ENCODE measurements at regions not wholly inside any gene's neighbourhood (a gene's known extent, or its start where the extent isn't known, plus 50 kb on each side); places are given as distances from the start of the nearest gene placed in this dataset.

DNA sequence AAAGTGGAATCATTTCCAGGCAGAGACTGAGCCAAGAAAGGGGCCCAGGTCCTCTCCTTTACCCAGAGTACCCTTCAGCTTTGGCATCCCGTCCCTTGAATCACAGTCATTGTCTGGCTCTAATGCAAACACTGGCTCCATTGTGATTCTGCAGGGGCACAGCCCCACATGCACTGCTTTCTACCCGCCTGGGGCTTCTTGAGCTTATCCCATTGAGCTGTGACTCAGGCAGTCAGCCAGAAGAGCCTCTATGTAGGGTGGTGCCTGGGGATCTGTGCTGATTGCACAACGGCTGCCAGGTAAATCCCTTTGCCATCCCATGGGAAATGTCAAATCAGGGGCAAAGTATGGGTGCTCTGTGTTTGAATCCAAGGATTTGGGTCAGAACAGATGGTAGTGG, 88.9 kb downstream of the RASSF10 start:
- TF ChIP-seq, protein P1, sequence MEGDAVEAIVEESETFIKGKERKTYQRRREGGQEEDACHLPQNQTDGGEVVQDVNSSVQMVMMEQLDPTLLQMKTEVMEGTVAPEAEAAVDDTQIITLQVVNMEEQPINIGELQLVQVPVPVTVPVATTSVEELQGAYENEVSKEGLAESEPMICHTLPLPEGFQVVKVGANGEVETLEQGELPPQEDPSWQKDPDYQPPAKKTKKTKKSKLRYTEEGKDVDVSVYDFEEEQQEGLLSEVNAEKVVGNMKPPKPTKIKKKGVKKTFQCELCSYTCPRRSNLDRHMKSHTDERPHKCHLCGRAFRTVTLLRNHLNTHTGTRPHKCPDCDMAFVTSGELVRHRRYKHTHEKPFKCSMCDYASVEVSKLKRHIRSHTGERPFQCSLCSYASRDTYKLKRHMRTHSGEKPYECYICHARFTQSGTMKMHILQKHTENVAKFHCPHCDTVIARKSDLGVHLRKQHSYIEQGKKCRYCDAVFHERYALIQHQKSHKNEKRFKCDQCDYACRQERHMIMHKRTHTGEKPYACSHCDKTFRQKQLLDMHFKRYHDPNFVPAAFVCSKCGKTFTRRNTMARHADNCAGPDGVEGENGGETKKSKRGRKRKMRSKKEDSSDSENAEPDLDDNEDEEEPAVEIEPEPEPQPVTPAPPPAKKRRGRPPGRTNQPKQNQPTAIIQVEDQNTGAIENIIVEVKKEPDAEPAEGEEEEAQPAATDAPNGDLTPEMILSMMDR (IDR thresholded peaks at IDR 0.05; ENCODE audit: low read depth, low read length), result no peak
- H3K4me3 ChIP-seq (ENCODE audit: low read depth, low read length), result no peak overlapping the region

DNA sequence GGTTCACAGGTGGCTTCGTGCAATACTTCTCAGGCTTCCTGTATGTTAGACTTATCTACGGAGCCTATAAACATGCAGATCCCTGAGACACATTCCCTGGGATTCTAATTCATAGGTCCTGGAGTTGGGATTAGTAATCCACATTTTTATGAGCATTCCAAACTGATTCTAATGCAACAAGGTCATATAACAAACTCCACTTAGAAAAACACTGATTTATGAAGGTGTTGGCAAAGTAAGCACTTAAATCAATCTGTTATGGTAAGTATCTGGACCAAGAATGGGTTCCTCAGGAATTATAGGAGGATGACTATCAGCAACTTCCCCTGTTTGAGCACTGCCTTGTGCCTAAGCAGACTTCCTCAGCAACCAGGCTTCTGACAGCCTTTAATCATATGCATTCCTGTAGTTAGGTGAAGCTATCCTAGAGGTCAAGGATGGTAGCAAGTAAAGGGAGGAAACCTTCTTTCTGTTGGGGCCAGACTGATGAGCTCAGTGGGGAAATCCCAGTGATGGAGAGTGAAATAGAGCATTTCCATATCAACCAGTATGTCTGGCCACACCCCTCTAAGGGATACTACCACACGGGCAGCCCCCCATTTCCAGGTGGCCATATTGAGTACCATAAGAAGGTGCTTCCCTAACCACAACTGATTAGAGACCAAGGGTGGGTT, 89.6 kb downstream of the RASSF10 start:
- H3K4me3 ChIP-seq (ENCODE audit: low read depth, low read length), result no peak overlapping the region
- TF ChIP-seq, protein P1 (IDR thresholded peaks at IDR 0.05; ENCODE audit: low read depth, low read length), result no peak

DNA sequence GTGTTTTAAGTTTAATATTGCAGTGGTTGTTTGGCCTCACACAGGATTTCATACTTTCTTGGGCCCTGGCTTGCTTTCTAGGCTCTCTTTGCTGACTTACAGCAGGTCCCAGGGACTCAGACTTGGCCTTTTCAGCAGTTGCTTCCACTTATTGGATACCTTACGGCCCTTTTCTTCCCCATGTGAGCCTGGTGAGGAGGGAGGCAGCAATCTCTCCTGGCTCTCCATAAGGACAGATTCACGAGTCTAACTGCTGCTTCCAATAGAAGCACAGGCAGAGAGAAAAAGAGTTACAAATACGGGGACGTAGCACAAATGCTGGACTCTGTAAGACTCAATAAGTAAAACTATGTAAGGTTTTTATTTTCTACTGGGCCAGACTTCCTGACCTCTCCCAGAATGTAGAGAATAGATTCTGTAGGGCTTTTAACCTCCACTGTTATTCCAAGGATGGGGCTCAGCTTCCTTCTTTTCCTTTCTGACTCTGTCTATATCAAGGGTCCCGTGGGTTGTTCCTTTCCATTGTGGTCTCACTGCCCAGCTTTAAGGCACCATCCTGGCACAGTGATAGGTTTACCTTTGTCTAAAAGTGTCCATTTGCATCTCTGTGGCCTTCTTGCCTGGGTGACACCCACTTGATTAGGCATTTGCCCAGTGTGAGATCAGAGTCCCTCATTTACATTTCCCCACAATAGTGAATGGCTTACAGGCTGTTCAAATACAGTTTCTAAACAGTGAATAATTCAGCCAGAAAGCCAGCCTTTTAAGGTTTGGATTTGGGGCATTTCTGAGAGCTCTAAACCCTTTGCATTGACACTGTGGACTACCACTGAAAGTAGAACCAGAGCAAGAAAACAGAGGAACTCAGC, 92.8 kb downstream of the RASSF10 start:
- TF ChIP-seq, protein P1 (IDR thresholded peaks at IDR 0.05; ENCODE audit: low read depth, low read length), result no peak
- H3K4me3 ChIP-seq (ENCODE audit: low read depth, low read length), result no peak overlapping the region

DNA sequence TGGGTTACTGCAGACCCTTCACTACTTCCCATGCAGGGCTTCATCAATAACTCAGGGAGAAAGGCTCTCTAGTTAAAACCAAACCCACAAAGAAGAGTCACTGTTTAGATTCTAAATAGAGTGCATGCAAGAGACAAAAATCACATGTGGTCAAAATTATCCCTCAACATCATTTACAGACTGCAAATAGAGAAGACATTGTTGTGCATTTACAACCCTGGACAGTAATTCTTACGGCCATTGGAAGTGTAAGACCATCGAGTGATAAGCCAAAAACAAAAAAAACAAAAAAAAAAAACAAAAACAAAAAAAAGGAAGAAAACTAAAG, 93.4 kb downstream of the RASSF10 start:
- no peak overlapping the region for H3K4me3 ChIP-seq (ENCODE audit: low read depth, low read length)
- TF ChIP-seq, protein P1 (IDR thresholded peaks at IDR 0.05; ENCODE audit: low read depth, low read length), result no peak

DNA sequence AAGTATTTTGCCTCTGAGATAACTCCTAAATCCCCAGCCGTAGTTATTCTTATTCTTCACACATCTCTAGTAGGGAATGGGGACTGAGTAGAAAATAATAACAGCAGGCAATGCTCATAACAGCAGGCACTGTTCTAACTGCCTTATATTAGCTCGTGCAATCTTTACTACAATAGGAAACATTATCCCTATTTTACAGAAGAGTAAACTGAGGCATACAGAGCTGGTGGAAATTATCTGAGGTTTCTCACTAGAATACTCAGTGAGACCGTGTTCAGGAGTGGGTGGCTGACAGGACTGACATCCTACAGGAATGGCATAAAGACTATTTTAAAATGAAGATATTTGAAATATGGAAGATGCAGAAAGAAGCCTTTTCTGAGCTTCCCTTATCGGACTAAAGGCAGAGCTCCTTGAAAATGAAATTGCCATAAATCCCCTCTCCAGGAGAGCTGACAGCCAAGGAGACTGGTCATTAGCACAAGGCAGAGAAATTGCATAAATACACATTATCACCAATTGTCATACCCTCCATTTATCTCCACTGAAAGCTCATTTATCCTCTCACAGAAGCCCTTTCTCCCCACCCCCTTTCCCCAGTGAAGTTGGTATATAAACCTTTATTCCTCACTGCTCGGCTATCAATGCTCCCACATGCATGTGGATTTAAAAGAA, 93.9 kb downstream of the RASSF10 start:
- H3K4me3 ChIP-seq (ENCODE audit: low read depth, low read length), result no peak overlapping the region
- TF ChIP-seq, protein P1 (IDR thresholded peaks at IDR 0.05; ENCODE audit: low read depth, low read length), result no peak

DNA sequence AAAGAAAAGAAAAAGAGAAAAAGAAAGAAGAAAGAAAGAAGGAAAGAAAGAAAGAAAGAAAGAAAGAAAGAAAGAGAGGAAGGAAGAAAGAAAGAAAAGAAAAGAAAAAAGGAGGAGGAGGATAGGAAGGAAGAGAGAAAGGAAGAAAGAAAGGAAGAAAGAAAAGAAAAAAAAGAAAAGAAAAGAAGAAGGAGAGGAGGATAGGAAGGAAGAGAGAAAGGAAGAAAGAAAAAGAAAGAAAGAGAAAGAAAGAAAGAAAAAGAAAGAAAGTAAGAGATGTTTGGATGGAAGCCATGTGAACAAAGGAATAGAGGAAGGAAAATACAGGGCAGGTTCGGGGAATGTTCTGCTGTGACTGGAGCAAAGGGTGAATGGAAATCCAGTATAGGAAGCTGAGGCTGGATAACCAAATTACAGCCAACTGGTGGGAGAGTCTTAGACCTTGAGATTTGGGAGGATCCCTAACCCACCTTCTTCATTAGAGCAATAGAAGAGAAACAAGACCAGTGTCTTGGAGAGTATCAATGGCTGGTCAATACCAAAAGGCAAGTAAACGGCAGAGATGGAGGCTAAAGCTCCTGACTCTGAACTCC, 94.9 kb downstream of the RASSF10 start:
- H3K4me3 ChIP-seq (ENCODE audit: low read depth, low read length), result no peak overlapping the region
- TF ChIP-seq, protein P1 (IDR thresholded peaks at IDR 0.05; ENCODE audit: low read depth, low read length), result no peak

All from WI38 (cell line).